GM21447 (cell line): ENCODE measurements at regions not wholly inside any gene's neighbourhood (a gene's known extent, or its start where the extent isn't known, plus 50 kb on each side); places are given as distances from the start of the nearest gene placed in this dataset.
"Not testable (repeated sequence)": the region's sequence is repeated elsewhere in the genome, so short reads cannot be mapped to it uniquely, and the experiment has no call there.

Experiments
- ATAC-seq: cut with Tn5 transposase; IDR thresholded peaks from one replicate; pipeline ENCODE4 v1.9.1; 2021; ENCODE audit not compliant: unreplicated experiment

DNA sequence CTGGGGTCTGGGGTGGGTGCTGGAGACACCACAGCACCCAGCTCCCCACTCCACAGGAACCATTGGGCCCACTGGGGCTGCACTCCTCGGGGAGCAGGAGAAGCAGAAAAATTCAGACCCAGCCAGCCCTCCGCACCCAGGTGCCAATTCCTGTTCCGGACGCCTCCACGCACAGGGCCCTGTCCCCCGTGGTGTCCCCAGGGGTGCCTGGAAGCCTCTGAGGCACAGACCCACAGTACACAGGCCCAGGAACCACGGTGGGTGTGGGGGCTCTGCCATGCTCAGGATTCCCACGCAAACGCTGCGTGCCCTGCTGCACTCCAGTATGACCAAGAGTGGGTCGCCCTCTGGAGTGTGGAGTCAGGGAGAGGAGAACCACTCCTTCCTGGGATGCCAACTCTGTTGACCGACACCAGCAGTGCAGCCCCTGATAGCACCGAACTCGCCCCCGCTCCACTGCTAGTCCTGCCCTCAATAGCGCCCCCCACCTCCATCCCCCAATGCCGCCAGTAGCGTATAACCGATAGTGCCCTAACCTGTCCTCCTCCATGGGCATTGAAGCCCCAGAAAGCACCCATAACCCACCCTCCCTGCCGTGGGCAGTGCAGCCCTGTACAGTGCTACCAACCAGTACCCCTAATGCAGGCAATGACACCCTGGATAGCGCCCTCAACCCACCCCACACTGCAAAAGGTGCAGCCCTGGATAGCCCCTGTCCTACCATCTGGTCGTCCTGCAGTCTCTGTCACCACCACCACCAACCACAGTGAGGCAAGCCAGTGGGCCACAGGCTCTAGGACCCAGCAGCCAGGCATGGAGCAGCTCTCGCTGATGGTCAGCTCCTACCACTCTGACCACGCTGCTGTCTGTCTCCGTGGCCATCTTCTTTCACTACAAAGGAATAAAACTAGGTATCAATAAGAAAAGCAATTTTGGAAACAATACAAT lies 2877.2 kb downstream of the RPIA start:
- not testable (repeated sequence) for ATAC-seq

DNA sequence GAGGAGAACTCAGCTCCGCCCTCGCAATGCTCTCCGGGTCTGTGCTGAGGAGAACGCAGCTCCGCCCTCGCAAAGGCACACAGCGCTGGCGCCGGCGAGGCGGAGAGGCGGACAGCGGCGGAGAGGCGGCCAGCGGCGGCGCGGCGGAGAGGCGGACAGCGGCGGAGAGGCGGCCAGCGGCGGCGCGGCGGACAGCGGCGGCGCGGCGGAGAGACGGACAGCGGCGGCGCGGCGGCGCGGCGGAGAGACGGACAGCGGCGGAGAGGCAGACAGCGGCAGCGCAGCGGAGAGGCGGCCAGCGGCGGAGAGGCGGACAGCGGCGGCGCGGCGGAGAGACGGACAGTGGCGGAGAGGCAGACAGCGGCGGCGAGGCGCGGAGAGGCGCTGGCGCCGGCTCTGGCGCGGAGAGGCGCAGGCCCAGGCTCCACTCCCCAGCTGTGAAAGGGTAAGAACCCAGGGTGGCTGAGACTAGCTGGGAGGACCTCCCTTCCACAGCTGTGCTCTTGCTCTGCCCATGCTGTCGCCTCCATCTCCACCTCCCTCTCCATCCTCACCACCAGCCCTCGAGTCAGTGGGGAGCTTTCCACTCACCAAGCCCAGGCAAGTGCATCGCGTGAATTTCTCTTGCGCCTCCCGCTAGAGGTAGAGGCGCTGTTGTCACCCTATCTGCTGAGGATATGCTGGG lies 2879.9 kb downstream of the RPIA start:
- ATAC-seq = not testable (repeated sequence)

DNA sequence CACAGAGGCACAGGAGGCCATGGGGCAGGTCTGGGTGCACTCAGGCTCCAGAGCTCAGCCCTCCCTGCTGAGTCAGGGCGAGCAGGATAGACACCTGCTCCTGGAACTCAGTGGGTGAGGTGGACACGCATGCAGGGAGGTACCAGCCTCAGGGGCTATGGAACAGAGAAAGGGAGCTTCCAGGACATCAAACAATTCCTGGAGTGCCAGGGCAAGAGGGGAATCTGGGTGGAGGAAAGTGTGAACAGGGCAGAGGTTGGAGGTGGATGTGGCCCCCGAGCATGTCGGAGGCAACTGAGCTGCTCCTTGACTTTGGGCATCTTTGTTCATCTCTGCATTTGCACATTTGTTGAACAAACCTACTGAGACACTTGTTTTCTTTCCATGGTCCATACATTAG lies 2881.5 kb downstream of the RPIA start:
- ATAC-seq = not testable (repeated sequence)

DNA sequence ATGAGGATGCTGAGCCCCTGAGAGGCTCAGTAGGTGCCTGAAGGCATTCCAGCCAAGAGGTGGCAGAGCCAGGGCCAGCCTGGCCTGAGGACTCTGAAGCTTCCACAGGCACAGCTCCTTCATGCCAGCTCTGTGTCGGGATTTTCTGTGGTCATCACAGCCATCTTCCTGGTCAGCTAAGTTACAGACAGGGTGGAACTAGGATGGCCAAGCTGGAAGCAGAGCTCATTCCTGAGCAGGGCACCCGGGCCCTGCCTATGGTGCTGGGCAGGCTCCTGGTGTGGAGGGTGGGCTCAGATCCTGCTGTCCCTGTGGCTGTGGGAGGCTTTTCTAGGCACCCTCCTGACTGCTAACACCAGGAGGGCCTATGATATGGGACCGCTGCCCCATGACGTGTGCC lies 2882.3 kb downstream of the RPIA start:
- ATAC-seq = not testable (repeated sequence)

DNA sequence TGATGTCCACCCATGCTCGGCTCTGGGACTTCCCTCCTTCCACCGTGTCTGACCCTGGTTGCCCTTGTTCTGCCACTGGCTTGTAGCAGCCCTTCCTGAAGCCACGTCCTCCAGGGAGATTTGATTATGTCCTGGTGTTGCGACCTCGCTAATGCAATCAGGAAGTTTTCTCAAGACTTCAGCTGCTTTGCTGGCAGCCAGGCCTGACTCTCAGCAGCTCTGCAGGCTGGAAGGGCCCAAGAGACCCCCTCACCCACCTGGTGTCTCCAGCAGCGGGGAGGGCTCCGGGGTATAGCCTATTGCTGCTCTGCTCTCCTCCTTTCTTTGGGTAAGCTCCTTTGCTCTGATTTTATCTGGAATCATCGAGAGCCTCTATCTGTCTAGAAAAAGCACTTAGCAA lies 2882.8 kb downstream of the RPIA start:
- ATAC-seq = not testable (repeated sequence)

DNA sequence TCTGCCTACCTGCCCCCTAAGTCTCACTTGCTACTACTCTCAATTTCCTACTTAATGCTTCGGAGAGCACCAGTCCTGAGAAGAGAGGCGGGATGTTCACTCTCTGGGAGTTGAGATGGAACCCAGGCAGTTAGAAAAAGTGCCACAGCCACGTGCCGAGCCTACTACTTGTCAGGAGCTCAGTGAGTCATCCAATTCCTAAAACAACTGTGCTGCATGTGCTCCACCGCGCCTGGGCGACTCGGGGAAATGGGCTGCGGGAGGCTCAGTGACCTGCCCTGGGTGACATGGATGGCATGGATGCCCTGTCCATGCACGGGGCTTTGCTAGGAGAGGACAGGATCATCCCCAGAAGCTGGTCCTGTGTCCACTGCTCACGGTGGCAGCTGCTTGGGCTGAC lies 2884.2 kb downstream of the RPIA start:
- not testable (repeated sequence) for ATAC-seq

DNA sequence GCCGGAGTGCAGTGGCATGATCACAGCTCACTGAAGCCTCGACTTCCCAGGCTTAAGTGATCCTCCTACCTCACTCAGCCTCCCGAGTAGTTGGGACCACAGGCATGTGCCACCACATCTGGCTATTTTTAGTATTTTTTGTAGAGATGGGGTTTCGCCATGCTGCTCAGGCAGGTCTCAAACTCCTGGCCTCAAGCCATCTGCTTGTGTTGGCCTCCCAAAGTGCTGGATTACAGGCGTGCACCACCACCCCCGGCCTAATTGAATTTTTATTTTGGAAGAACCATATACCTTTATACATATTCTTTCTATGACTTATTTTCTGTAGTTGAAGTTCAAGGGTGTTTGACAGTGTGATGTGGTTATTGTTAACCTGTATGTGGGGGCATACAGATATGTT lies 2885.9 kb downstream of the RPIA start:
- ATAC-seq = not testable (repeated sequence)

DNA sequence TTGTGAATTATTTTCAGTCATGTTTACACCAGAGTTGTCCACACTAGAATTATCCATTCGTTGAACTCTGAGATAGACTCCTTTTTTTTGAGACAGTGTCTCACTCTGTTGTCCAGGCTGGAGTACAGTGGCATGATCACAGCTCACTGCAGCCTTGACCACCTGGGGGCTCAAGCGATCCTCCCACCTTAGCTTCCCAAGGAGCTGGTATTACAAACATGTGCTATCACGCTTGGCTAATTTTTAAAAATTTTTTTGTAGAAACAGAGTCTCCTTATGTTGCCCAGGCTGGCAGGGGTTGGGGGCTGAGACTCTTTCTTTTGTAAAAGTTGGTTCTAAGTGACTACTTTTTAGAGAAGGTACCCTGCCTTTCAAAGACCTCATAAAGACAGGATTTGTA lies 2887.2 kb downstream of the RPIA start:
- ATAC-seq = not testable (repeated sequence)

DNA sequence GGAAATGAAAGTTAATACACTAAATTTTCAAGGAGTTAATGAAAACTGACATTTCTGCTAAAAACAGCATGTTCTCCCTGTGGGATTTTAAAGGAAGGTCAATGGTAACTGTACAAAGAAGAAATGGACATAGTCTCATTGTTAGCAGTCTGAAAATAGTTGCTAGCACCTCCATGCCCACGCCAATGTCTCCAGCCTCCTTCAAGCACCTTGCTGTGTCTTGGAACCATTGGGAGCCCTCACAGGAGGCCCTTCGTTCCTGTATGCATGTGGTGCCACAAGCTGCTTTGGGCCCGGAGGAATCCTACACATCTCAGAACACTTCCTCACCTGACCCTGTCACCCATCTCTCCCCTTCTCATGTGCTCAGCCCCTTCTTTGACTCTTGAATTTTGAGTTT lies 2888.1 kb downstream of the RPIA start:
- not testable (repeated sequence) for ATAC-seq

DNA sequence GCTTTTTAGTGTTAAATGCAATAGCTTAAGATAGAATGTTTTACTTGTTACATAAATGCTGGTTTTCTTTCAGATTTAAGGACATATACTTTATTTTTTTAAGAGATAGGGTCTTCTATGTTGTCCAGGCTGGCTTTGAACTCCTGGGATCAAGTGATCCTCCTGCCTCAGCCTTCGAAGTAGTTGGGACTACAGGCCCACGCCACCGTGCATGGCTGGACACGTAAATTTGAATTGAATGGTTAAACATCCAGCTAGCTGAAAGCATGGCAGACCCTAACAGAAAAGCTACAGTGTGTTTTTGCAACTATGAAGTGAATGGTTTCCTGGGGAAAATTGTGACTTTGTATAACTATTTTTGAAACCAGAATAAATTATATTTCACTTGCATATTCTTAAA lies 2888.6 kb downstream of the RPIA start:
- not testable (repeated sequence) for ATAC-seq

DNA sequence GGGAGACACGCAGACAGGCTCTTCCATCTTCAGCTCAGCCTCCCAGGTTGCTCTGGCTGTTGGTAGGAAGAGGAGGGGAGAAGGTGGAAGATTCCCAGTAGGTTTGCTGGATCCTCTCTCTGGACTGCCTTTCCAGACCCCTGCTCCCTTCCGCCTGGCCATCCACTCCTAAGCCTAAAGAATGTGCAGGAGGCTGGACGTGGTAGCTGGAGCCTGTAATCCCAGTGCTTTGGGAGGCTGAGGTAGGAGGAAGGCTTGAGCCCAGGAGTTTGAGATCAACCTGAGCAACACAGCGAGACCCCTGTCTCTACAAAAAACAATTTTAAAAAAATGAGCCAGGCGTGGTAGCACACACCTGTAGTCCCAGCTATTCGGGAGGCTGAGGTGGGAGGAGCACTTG lies 2895.6 kb downstream of the RPIA start:
- not testable (repeated sequence) for ATAC-seq

DNA sequence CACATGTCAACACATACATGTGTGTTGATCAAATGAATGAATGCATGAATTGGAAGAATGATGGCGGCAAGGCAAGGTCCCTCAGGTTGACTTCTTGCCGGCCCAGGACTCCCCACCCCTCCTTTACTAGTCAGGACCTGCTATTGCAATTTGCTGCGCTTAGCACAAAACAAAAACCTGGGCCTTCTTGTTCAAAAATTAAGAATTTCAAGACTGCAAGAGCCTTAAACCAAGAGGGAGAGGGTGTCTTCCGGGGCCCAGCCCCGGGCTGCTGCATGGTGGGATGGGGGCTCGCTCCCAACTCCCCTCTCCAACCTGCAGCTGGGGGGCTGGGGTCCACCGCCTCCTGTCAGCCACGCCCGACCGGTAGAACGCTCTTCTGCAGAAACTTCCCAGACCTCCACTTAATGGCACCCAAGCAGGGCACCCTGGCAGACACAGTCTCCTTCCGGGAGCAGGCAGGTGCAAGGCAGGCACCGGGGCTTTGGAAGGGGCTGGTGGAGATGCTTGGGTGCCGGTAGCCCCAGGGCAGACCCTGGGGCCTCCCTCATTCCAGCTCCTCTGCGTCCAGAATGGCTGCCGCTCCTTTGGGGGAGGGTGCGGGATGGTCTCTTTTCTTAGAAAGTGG lies 2896.5 kb downstream of the RPIA start:
- not testable (repeated sequence) for ATAC-seq

DNA sequence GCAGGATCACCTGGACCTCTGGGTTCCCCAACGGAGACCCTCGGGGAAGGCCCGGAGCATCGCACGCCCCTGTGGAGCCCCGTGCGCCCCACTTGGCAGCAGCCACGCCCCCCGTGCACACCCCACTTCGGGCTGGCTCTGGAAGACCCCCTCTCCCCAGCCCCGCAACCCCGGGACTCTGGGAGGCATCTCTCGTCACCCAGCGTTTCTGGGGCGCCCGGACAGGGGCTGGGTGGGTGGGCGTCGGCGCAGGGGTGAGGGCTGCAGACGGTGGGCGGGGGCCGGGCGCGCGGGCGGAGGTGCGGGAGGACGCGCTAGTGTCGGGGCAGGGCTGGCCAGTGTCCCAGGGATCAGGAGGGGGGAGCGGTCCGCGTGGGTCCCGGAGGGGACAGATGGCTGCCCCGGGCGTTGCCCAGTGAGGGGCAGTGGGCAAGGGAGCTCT lies 2897.3 kb downstream of the RPIA start:
- ATAC-seq = not testable (repeated sequence)

DNA sequence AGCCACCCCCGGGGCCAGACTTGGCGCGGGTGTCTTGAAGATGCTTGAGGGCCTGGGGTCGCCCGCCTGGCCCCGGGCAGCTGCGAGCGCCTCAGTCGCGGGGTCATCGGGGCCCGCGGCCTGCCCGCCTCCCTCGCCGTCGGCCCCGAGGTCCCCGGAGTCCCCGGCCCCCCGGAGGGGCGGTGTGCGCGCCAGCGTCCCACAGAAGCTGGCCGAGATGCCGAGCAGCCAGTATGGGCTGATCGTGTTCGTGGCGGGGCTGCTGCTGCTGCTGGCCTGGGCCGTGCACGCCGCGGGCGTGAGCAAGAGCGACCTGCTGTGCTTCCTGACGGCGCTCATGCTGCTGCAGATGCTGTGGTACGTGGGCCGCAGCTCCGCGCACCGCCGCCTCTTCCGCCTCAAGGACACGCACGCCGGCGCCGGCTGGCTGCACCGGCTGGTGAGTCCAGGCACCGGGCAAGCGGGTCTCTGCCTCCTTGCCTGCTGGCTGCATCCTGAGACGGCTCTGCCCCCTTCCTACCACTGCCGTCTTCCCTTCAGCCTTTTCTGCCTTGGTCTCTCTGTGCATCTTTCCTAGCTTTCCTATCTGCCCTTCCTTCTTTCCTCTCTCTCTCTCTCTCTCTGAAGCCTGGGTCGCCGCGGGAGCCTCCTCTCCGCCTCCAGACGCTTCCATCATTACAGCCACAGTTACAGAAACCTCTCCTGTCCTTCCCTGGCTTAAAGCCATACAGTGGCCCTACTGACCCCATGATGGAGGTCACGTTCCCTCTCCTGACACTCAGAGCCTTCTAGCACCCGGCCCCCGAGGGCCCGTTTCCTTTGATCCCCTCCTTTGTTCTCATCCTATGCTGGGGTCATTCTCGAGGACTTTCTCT lies 2898.2 kb downstream of the RPIA start:
- not testable (repeated sequence) for ATAC-seq

DNA sequence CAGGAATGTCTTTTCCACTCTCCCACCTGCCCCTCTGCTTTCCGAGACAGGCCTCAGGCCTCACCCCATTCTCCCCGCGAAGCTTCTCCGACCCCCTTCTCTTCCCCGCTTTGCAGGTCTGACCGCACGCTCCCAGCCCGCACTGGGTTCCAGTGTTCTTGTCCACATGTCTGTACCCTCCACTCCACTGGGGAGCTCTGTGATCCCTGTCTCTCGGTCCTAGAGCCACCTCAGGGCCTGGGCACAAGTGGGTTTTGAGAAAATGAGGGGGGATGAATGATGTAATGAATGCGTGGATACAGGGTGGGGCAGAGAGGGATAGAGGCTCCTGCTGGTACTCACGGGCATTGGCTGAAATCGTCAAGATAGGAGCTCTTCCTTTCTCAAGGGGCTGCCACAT lies 2898.9 kb downstream of the RPIA start:
- not testable (repeated sequence) for ATAC-seq

DNA sequence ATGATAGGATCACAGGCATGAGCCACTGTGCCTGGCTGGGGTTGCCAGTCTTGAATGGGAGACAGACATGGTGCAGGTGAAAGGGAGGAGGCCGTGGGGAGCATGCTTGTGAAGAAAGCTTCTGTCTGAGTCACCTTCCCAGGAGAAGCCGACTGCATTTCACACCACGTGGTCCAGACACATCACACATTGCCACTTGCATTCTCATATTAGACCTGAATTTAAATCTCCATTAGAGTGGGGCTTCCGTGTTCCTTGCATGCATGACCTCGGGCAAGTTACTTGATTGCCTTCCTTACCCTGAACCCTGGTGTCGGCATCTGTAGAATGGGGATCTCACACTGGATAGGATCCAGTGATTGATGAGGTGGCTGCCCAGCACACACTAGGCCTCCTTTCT lies 2899.6 kb downstream of the RPIA start:
- not testable (repeated sequence) for ATAC-seq

DNA sequence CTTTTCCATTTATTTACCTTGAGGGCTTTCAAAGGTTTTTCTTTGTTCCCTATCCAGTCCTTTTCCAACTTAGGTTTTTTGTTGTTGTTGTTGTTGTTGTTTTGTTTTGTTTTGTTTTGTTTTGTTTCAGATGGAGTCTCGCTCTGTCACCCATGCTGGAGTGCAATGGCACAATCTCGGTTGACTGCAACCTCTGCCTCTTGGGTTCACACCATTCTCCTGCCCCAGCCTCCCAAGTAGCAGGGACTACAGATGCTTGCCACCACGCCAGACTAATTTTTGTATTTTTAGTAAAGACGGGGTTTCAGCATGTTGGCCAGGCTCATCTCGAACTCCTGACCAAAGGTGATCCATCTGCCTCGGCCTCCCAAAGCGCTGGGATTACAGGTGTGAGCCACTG lies 2906.0 kb downstream of the RPIA start:
- ATAC-seq = not testable (repeated sequence)

DNA sequence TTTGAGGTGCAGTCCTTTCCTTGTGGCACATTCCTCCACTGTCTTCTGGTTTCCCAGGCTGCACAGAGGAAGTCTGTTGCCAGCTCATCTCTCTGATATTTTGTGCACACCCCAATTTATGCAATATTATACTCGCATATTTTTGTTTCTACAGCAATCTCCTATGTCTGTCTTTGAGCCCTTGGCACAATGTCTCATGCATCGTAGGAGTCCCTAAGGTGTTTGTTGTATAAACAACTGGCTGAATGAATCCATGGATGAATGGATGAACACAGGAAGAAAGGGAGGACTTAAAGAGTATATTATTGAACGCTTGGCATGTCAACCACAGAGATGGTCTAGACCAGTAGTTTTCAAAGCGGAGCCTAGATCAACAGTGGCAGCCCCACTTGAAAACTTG lies 2907.0 kb downstream of the RPIA start:
- ATAC-seq = not testable (repeated sequence)

DNA sequence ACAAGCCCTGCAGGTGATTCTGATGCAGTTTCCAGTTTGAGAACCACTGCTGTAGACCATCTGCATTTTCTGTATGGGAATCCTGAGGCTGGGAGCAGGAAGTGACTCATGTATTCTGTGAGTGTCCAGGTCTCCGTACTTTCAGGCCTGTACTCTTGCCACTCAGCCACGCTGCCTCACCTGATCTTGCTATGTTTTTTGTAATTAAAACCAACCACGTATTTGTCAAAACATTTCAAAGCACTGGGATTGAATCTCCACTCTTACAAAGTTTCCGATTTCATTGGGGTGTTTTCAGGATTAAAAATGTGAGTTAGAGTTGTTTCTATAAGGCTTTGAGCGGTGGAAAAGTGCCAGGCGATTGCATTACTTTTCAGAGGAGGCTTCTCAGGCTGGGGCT lies 2907.5 kb downstream of the RPIA start:
- not testable (repeated sequence) for ATAC-seq

DNA sequence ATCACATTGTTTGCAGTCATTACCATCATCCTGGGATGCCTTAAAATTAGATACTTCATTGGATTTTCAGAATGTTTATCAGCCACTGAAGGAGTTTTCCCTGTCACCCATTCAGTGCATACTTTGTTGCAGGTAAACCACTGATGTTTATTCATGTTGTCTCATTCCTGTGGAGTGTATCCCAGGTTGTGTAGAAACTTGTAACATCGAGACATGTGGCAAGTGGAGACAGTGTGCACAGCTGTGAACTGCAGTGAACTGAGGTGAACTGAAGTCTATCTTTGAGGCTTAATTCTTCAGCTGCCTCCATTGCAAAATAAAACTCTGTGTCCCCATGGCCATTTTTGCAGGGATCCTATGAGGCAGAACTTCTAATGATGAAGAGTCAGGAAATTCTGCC lies 2911.4 kb downstream of the RPIA start:
- not testable (repeated sequence) for ATAC-seq
